ENCODE measurements at regions not wholly inside any gene's neighbourhood (a gene's known extent, or its start where the extent isn't known, plus 50 kb on each side); places are given as distances from the start of the nearest gene placed in this dataset.

- no peak for DNase-seq
- no peak overlapping the region for H3K4me3 ChIP-seq (ENCODE audit: low read depth, low read length)
- H3K9me3 ChIP-seq (ENCODE audit: severe bottlenecking), result no peaks in the 10 kb centered on the region
- H3K36me3 ChIP-seq, result no peaks in the 10 kb centered on the region
- no peaks in the 10 kb centered on the region for H3K27me3 ChIP-seq (ENCODE audit: insufficient read depth, low read depth, severe bottlenecking)
- no peak for TF ChIP-seq CTCF (IDR thresholded peaks at IDR 0.05; ENCODE audit: low read depth, low read length)
- H3K27ac ChIP-seq, result no peak overlapping the region
These were observed 182.4 kb upstream of the LARGE1 start for GRCh38 chr22:34102633-34103032.

GRCh38 chr22:34105461-34106062 is 185.3 kb upstream of the LARGE1 start:
- H3K36me3 ChIP-seq, result no peaks in the 10 kb centered on the region
- H3K27me3 ChIP-seq (ENCODE audit: insufficient read depth, low read depth, severe bottlenecking), result no peaks in the 10 kb centered on the region
- no peaks in the 10 kb centered on the region for H3K9me3 ChIP-seq (ENCODE audit: severe bottlenecking)
- no peak overlapping the region for H3K4me3 ChIP-seq (ENCODE audit: low read depth, low read length)
- no peak overlapping the region for H3K27ac ChIP-seq
- peak; percentile 85 for TF ChIP-seq CTCF (IDR thresholded peaks at IDR 0.05; ENCODE audit: low read depth, low read length)
- peak; percentile 82 for DNase-seq

GRCh38 chr22:34108168-34108567 is 187.9 kb upstream of the LARGE1 start:
- H3K27me3 ChIP-seq (ENCODE audit: insufficient read depth, low read depth, severe bottlenecking), result no peaks in the 10 kb centered on the region
- H3K36me3 ChIP-seq, result no peaks in the 10 kb centered on the region
- no peak overlapping the region for H3K4me3 ChIP-seq (ENCODE audit: low read depth, low read length)
- no peak overlapping the region for H3K27ac ChIP-seq
- TF ChIP-seq CTCF (IDR thresholded peaks at IDR 0.05; ENCODE audit: low read depth, low read length), result no peak
- no peak for DNase-seq
- no peaks in the 10 kb centered on the region for H3K9me3 ChIP-seq (ENCODE audit: severe bottlenecking)

- no peaks in the 10 kb centered on the region for H3K36me3 ChIP-seq
- H3K9me3 ChIP-seq (ENCODE audit: severe bottlenecking), result no peaks in the 10 kb centered on the region
- no peak overlapping the region for H3K4me3 ChIP-seq (ENCODE audit: low read depth, low read length)
- H3K27me3 ChIP-seq (ENCODE audit: insufficient read depth, low read depth, severe bottlenecking), result no peaks in the 10 kb centered on the region
- peak; percentile 83 for TF ChIP-seq CTCF (IDR thresholded peaks at IDR 0.05; ENCODE audit: low read depth, low read length)
- H3K27ac ChIP-seq, result no peak overlapping the region
- DNase-seq, result peak; percentile 46
These were observed 191.0 kb upstream of the LARGE1 start for GRCh38 chr22:34111210-34111824.

GRCh38 chr22:34113381-34113780 is 193.1 kb upstream of the LARGE1 start:
- no peak for TF ChIP-seq CTCF (IDR thresholded peaks at IDR 0.05; ENCODE audit: low read depth, low read length)
- no peaks in the 10 kb centered on the region for H3K9me3 ChIP-seq (ENCODE audit: severe bottlenecking)
- H3K27ac ChIP-seq, result no peak overlapping the region
- no peak for DNase-seq
- no peaks in the 10 kb centered on the region for H3K36me3 ChIP-seq
- H3K4me3 ChIP-seq (ENCODE audit: low read depth, low read length), result no peak overlapping the region
- H3K27me3 ChIP-seq (ENCODE audit: insufficient read depth, low read depth, severe bottlenecking), result no peaks in the 10 kb centered on the region

- DNase-seq, result no peak
- TF ChIP-seq CTCF (IDR thresholded peaks at IDR 0.05; ENCODE audit: low read depth, low read length), result no peak
- Histone ChIP-seq H3K36me3 (no peaks in the 10 kb centered on the region), H3K4me3 (ENCODE audit: low read depth, low read length) (no peak overlapping the region), H3K27ac (no peak overlapping the region), H3K9me3 (ENCODE audit: severe bottlenecking) (no peaks in the 10 kb centered on the region), H3K27me3 (ENCODE audit: insufficient read depth, low read depth, severe bottlenecking) (no peaks in the 10 kb centered on the region)
These were observed 194.1 kb upstream of the LARGE1 start for GRCh38 chr22:34114406-34114805.

Data from WERI-Rb-1 (cell line).